ENCODE measurements at regions not wholly inside any gene's neighbourhood (a gene's known extent, or its start where the extent isn't known, plus 50 kb on each side); places are given as distances from the start of the nearest gene placed in this dataset.

DNA sequence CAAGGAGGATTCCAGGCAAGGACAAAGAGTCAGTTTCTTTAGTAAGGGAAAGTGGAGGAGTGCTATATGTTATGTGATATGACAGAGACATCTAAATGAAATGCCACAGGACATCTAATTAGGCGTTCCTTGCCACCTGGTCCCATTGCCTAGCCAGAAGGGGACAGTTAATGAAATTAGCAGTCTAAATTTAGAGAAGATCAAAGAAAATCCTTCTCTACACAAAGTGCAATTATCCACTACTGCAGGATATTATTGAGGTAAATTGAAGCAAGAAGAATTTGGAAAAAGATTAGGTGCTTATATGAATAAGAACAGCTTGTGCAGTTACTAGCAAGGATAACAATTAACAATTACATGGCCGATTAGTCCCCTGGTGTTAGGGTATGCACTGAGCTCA is 495.3 kb upstream of the NMUR2 start:
- no peak for DNase-seq

DNA sequence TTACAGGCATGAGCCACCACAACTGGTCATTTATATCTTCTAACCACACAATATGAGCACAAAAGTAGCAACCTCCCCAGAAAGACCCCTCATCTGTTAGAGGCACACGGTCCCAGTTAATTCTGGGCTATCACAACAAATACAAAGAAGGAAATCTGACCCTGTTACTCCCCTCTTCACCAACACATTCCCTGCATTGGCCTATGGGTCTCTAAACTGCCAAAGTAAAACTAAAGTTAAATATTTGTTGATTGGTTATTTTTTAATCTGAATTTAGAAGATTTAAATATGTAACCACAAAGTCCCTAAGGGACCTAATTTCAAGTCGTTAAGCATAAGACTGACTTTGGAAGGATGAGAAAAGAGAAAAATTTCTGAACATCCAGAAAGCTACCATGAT is 496.7 kb upstream of the NMUR2 start:
- DNase-seq, result no peak

DNA sequence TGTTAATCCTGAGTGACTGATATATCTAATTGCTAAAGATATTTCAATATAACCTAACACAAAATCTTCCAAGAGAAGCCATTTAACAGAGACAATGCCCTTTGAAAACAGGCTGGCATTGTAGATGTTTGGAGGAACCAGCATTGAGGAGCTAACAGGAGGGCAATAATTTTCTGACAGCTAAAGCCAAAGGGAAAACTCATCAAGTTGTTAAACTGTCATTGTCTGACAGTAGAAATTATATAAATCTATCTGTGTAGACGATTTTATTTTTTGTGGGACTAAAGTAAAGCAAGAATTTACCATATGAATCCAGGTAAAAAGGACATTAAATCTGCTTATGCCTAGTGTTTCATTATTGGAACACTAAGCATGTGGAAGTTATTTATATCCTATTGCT is 500.2 kb upstream of the NMUR2 start:
- DNase-seq, result no peak

DNA sequence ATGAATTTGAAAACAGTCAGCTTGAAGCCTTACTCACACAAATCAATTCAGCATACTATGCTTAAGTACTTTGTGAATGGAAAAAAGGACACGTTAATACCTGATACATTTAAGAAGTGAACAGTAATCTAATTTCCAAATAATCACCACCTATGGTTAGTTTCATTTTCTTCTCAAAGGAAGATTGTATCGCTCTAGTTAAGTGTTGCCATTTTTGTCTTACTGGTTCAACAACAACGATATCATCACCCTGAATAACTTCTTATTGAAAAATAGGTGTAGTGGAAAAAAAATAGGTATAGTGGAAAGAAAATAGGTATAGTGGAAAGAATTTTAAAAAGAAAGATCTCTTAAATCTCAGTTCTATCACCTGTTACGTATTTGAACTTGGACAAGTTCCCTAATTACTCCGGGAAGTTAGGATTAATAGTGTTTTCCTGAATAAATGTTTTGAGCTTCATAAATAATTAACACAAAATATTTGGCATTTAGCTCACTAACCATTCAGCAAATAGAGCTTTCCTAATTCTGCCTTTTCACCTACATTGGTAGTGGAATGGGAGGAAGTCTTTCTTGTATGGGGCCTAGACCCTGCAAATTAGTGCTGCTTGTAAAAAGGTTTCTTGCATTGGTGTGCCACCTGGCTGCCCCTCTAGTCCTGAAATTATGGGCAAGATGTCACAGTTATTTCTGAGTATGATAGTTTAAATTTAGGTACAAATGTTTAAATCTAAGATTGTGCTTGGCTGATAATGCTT is 502.6 kb upstream of the NMUR2 start:
- DNase-seq, result no peak

DNA sequence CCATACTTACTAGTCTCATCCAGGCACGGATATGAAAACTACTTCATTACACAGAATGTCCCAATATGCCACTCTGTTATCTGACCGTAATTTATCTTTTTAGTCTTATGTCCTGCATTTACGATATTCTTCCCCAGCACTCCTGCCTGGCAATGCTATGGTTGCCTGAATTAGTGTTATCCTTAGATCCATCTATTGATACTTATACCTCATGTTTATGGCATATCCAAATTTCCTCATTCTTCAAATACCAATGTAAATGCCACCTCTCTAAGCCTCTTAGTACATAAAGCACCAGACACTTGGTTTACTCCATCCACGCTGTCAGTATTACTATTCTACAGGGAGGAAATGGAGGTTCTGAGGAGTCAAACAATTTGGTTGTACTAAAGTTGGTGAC is 507.8 kb upstream of the NMUR2 start:
- no peak for DNase-seq

DNA sequence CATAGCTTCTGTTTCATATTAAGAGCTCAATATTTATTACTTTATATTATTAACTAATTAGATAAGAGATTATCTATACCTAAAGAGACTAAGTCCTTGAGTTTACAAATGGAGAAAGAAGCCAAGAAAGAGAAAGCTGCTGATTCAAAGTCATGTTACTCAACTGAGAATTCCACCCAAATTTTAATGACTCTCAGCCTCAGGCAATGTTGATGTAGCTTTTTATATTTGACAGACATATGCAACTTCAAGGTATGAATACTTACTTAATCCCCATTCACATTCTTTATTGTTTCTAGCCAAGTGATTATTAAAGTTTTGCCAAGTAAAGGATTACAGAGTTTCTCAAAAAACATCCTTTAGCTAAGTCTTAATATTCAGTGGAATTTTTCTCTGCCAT is 527.5 kb upstream of the NMUR2 start:
- no peak for DNase-seq

DNA sequence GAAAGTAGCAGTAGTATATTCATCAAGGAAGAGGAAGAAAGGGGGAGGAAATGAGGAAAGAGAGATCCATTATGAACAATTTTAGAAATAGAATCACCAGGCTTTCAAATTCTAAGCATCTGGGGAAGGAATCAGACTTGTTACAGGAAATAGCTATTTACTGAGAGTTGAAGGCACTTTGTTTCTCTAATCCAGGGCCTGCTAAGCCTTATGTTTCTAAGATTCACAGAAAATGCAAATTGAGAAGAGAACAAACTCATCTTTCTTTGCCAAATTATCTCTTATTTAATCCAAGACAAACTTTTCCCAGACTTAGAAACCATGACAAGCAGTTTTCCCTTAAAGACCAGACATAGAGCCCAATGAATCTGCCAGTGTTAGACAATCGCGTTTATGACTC is 528.0 kb upstream of the NMUR2 start:
- no peak for DNase-seq

DNA sequence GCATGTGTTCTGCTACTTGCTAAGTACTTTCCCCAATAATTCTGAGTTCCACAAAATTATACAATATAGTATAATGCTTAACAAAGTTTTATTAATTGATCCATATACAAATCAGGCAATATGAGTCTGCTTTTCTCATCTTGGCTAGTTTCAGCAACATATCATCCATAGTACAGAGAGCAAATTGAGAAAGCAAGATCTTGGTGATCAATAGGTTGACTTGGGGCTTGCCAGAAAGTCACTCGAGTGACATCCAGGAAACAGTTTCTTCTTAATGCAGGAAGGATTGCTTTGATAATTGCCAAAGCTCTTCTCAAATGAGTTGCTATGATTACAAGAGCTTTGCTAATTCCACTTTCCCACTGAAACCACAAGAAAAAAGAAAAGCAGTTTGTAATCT is 533.6 kb upstream of the NMUR2 start:
- DNase-seq, result no peak

DNA sequence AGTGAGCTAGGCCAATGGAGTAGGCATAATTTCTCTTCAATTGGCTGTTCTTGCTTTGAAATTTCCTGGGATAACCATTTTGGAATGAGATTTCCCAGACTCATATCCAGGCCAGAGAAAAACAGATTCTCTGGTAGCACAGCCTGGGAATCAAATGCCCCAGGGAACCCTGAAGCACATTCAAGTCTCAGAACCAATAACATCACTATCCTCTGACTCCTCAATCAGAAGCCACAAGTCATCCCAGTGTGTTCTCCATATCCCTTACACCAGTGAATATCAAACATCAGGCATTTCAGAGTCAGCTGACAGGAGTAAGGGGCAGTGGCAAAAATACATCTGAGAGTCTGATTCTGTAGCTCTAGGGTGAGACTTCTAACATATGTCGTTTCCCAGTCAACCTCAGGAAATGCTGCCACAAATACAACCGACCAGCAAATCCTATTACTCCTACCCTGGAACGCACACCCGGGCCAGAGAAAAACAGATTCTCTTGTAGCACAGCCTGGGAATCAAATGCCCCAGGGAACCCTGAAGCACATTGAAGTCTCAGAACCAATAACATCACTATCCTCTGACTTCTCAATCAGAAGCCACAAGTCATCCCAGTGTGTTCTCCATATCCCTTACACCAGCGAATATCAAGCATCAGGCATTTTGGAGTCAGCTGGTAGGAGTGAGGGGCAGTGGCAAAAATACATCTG is 537.7 kb upstream of the NMUR2 start:
- DNase-seq, result no peak

DNA sequence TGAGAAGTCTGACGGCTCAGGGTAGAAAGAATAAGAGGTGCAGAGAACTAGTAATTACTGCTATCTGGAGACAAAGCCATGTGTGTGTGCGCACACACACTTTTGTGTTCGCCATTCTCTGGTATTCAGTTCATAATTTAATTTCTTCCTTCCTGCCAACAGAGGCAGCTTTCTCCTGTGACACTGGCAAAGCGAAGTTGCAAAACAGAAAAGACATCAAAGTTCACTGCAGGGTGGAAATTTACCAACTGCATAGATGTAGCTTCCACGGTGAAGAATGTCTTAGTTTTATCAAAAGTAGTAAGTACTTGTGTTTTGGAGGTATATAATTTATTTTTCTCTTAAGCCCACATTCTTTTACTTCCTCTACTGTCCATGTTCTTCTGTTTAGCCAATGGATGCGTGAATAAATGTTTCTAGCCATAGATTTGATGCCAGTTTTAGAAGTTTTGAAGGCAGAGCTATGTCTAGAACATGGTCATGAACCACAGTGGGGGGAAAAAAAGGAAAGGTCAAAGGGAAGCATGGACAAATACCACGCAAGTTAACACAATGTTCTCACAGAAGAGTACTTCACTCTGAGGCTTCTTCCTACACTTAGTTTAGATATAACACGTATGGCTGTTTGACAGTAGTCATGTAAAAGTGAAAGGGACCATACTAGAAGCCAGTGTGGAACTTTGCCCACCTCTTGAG is 536.5 kb upstream of the GRIA1 start:
- no peak for DNase-seq

DNA sequence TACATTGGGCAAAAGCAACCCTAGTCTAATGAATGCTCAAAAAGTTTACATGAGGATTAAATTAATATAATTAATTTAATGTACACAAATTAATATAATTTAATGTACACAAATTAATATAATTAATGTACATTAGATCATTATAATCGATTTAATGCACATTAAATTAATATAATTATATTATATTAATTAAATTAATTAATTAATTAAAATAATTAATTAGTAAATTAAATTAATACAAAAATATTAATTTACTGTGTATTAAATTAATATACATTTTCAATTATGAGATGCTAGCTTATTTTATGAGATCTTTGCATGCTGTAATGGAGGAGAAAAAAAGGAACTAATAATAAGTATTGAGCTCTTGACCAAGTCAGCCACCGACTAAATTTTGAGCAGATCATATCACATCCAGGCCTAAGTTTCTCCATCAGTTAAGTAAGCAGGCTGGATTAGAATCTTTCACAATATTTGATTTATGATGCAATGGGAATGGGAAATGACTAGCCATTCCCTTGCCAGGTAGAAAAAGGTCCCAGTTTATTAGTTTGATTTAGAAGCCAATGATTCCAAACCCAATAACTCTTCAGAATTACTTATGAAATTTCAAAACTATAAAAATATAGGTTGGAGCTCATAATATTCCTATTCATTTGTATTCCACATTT is 533.4 kb upstream of the GRIA1 start:
- no peak for DNase-seq

DNA sequence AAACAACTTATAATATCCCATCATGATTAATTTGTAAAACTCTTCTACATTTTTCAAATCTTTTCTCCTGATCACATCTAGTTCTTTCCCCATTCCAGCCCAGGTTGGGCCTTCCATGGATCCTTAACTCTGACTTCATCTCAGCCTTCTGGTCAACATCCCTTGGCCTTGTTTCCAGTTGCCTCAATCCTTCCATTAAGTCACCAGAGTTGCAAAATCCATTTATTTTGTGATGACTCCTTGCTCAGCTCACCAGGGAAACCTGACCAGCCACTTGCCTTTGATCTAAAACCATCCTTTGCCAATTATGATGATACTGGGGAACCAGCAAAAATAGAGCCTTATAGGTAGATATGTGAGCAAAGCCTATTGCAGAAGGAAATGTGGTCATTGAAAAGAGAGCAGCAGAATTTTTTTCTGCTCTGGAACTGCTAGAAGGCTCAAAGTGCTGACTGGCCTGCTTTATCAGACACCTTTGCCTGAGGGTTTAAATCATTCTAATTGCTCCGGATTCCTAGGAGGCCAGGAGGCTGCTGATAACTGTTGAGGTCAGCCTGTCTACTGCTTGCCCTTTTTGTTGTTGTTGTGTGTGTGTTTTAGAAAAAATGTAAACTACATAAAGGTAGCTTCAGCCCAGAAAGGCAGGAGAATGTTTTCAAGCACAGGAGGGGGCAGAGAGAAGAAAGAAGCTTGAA is 512.2 kb upstream of the GRIA1 start:
- no peak for DNase-seq

DNA sequence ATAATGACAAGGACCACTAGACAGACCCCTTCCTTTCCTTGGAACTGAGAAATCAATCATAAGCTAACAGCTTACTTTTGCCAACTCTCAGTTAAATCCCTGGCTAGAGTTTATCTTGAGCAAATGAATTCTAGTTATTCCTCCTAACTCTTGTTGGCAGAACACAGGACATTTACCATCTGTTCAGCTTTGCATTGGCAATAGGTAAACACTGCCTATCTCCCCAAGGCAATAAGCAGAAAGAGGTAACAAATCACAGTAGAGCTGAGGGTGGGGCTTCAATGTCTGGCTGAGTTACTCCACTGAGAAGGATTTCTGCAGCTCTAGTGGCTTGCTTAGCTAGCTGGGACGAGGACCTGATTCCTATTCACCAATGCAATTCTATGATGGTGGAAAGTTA is 503.3 kb upstream of the GRIA1 start:
- no peak for DNase-seq

DNA sequence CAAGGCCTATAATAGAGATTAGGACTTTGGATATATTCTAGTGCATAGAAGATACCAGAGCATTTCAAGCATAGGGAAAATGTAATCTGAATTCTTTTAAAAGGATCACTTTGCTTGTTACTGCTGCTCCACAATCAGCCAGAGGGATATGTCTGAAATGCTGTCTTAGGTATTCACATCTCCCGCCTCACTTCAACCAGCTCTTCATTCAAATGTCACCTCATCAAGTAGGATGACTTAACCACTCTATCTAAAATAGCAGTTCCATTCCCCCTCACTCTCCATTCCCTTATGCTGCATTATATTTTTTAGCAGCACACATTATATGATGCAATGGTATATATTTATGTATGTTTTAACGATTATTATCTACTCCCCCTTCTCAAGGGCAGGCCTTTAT is 500.3 kb upstream of the GRIA1 start:
- no peak for DNase-seq

DNA sequence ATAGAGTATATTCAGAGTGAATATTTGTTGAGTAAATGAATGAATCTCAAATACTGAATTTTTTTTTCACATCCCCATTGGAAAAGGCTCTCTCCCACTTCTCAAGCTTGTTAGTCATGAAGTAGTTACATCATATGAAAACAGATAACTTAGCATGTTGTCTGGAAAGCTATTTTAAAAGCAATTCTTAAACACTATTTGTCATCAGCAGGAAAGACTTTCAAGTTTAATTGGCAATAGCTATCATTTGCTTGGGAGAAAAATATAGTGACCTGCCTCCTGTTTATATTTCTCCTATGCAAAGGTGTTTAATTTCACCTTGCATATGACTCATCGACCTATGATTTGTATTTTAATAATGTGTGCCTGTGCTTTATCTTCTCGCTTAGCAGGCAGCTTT is 499.8 kb upstream of the GRIA1 start:
- no peak for DNase-seq

DNA sequence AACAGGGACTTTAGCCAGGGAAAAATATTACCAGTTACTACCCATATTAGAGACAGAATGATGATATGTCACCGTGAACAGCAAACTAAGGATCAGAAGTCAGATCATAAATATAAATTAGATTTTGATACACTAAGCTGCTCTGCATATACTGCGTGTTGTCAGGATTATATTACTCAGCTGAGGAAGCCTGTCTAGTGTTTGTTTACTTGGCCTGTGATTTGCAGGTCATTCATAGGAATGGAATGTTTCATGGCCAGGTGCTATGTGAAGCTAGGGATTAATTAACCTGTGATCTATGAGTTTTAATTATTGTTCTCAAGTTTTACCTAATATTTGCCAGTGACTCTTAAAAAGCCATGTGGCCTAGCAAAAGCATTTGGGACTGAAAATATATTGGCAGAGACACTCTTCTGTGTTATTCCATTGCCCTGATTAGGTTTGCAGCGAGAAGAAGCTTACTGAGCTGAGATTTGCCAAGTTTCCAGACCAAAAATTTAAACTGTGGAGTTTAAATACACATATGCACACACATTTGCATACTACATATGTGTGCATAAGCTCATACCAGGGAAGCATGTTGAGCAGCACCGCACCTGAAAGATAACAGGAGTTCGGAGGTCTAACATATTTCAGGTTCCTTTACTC is 496.3 kb upstream of the GRIA1 start:
- DNase-seq, result no peak

DNA sequence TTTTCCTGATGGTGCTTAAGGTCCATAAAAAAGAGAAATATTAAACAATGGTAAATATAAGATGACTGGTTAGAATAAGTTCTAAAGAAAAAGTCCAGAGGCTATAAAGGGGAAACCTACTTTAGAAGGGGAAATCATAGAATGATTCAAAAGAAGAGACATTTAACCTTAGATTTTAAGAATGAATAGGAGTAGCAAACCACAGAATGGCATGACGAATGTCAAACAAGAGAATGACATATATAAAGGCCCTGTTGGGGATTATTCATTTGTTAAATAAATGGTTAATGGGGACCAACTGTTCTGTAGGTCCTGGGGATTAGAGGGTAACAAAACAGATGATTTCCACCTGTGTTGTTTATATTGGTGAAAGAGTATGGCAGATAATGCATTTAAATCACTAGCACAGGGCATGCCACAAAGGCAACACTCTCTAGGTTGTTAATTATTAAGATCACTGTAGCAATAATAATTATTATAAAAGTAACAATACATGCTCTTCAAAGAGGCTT is 495.2 kb upstream of the GRIA1 start:
- no peak for DNase-seq

DNA sequence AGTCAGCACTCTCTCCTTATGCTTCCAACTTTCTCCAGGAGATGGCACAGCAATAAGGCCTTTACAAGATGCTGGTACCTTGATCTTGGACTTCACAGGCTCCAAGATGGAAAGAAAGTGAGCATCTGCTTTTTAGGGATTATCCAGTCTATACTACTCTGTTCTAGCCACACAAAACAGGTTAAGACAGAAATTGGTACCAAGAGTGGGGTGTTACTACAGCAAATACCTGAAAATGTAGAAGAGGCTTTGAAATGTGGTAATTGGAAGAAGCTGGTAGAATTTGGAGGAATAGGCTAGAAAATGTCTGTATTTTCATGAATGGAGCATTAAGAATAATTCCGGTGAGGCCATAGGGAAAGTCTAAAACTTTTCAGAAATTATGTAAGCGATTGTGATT is 484.8 kb upstream of the GRIA1 start:
- no peak for DNase-seq

DNA sequence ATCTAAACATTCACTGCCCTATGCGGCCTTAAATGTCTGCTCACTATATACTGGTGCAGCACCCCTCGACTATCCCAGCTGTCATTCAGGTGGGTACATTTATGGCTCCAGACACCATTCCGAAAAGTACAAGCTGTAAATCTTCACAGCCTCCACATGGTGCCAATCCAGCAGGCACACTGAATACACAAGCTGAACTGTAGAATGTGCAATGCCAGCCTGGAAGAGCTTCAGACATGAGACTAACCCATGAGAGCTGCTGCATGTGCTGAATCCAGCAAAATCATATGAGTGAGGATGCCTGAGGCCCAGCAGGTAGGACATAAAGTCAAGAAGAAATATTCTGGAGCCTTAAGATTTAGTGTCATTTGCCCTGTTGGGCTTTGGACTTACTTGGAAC is 483.8 kb upstream of the GRIA1 start:
- DNase-seq, result no peak

DNA sequence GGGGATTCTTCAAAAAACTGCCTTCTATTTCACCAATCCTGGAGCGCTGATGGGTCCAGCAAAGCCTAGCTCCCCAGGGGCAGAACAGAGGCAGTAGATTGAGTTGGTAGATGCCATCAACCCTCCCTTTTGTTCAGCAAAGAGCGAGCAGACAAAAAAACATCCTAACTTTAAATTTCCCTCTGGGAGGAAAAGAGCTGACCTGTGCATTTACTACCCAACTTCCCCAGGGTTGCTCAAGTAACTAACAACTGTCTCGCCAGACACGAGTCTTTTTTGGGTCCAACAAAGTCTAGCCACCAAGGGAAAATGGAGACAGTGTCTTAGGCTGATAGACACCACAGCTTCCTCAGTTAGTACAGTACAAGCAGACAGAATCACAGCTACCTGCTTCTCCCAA is 476.3 kb upstream of the GRIA1 start:
- no peak for DNase-seq

DNA sequence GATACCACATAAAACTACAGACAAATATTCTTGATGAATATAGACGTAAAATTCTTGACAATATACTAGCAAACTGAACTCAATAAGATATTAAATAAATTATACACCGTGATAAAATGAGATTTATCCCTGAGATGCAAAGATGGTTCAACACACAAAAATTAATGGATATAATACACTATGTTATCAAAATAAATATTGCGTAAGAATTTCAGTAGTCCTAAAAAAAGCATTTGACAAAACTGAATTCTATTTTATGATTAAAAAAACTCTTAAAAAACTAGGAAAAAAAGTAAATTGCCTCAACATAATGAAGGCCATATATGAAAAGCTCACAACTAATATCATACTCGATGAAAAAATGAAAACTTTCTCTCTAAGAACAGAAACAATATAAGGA is 472.3 kb upstream of the GRIA1 start:
- no peak for DNase-seq
